ENCODE measurements at regions not wholly inside any gene's neighbourhood (a gene's known extent, or its start where the extent isn't known, plus 50 kb on each side); places are given as distances from the start of the nearest gene placed in this dataset.

- in situ Hi-C loops (cut with HindIII; ENCODE audit: low pct_unique_long_range_greater_than_20kb, low sequenced_read_pairs): no loop called here
- no peak for TF ChIP-seq JUND (IDR thresholded peaks at IDR 0.05; ENCODE audit: low read depth)
- no peak for DNase-seq (ENCODE audit: low read depth in 1 of 2, low spot score in 1 of 2)
Measured at GRCh38 chr1:58109646-58110200, 436.8 kb downstream of the OMA1 start.

- no peak for TF ChIP-seq JUND (IDR thresholded peaks at IDR 0.05; ENCODE audit: low read depth)
- no peak for DNase-seq (ENCODE audit: low read depth in 1 of 2, low spot score in 1 of 2)
- in situ Hi-C loops (cut with HindIII; ENCODE audit: low pct_unique_long_range_greater_than_20kb, low sequenced_read_pairs): no loop called here
Measured at GRCh38 chr1:58108783-58109182, 437.7 kb downstream of the OMA1 start.

- TF ChIP-seq JUND (IDR thresholded peaks at IDR 0.05; ENCODE audit: low read depth): no peak
- DNase-seq (ENCODE audit: low read depth in 1 of 2, low spot score in 1 of 2): no peak
- in situ Hi-C loops (cut with HindIII; ENCODE audit: low pct_unique_long_range_greater_than_20kb, low sequenced_read_pairs): no loop called here
Measured at GRCh38 chr1:58107943-58108342, 438.6 kb downstream of the OMA1 start.

- DNase-seq (ENCODE audit: low read depth in 1 of 2, low spot score in 1 of 2): no peak
- in situ Hi-C loops (cut with HindIII; ENCODE audit: low pct_unique_long_range_greater_than_20kb, low sequenced_read_pairs): no loop called here
Measured at GRCh38 chr1:58104960-58105359, 441.6 kb downstream of the OMA1 start.

GRCh38 chr1:58096714-58097113 lies 449.8 kb downstream of the OMA1 start:
- no peak for TF ChIP-seq JUND (IDR thresholded peaks at IDR 0.05; ENCODE audit: low read depth)
- DNase-seq (ENCODE audit: low read depth in 1 of 2, low spot score in 1 of 2): no peak
- in situ Hi-C loops (cut with HindIII; ENCODE audit: low pct_unique_long_range_greater_than_20kb, low sequenced_read_pairs): no loop called here

More at GRCh38 chr1:58104960-58105359, 441.6 kb downstream of the OMA1 start:
- no peak for TF ChIP-seq JUND (IDR thresholded peaks at IDR 0.05; ENCODE audit: low read depth)

GRCh38 chr1:58095183-58095582 lies 451.3 kb downstream of the OMA1 start:
- in situ Hi-C loops (cut with HindIII; ENCODE audit: low pct_unique_long_range_greater_than_20kb, low sequenced_read_pairs): no loop called here
- DNase-seq (ENCODE audit: low read depth in 1 of 2, low spot score in 1 of 2): no peak
- no peak for TF ChIP-seq JUND (IDR thresholded peaks at IDR 0.05; ENCODE audit: low read depth)

GRCh38 chr1:58094221-58094620 lies 452.3 kb downstream of the OMA1 start:
- in situ Hi-C loops (cut with HindIII; ENCODE audit: low pct_unique_long_range_greater_than_20kb, low sequenced_read_pairs): no loop called here

GRCh38 chr1:58090640-58091039 lies 455.9 kb downstream of the OMA1 start:
- no peak for DNase-seq (ENCODE audit: low read depth in 1 of 2, low spot score in 1 of 2)
- in situ Hi-C loops (cut with HindIII; ENCODE audit: low pct_unique_long_range_greater_than_20kb, low sequenced_read_pairs): no loop called here
- no peak for TF ChIP-seq JUND (IDR thresholded peaks at IDR 0.05; ENCODE audit: low read depth)

More at GRCh38 chr1:58094221-58094620, 452.3 kb downstream of the OMA1 start:
- DNase-seq (ENCODE audit: low read depth in 1 of 2, low spot score in 1 of 2): no peak
- no peak for TF ChIP-seq JUND (IDR thresholded peaks at IDR 0.05; ENCODE audit: low read depth)

GRCh38 chr1:58089898-58090534 lies 456.5 kb downstream of the OMA1 start:
- no peak for TF ChIP-seq JUND (IDR thresholded peaks at IDR 0.05; ENCODE audit: low read depth)

GRCh38 chr1:58084266-58084665 lies 462.3 kb downstream of the OMA1 start:
- in situ Hi-C loops (cut with HindIII; ENCODE audit: low pct_unique_long_range_greater_than_20kb, low sequenced_read_pairs): no loop called here
- no peak for TF ChIP-seq JUND (IDR thresholded peaks at IDR 0.05; ENCODE audit: low read depth)
- DNase-seq (ENCODE audit: low read depth in 1 of 2, low spot score in 1 of 2): no peak

More at GRCh38 chr1:58089898-58090534, 456.5 kb downstream of the OMA1 start:
- no peak for DNase-seq (ENCODE audit: low read depth in 1 of 2, low spot score in 1 of 2)
- in situ Hi-C loops (cut with HindIII; ENCODE audit: low pct_unique_long_range_greater_than_20kb, low sequenced_read_pairs): no loop called here

- in situ Hi-C loops (cut with HindIII; ENCODE audit: low pct_unique_long_range_greater_than_20kb, low sequenced_read_pairs): no loop called here
- no peak for TF ChIP-seq JUND (IDR thresholded peaks at IDR 0.05; ENCODE audit: low read depth)
- no peak for DNase-seq (ENCODE audit: low read depth in 1 of 2, low spot score in 1 of 2)
Measured at GRCh38 chr1:58082596-58082995, 463.9 kb downstream of the OMA1 start.

- in situ Hi-C loops (cut with HindIII; ENCODE audit: low pct_unique_long_range_greater_than_20kb, low sequenced_read_pairs): no loop called here
- no peak for TF ChIP-seq JUND (IDR thresholded peaks at IDR 0.05; ENCODE audit: low read depth)
- DNase-seq (ENCODE audit: low read depth in 1 of 2, low spot score in 1 of 2): no peak
Measured at GRCh38 chr1:58076258-58076657, 470.3 kb downstream of the OMA1 start.

GRCh38 chr1:58075188-58075578 lies 471.3 kb downstream of the OMA1 start:
- no peak for TF ChIP-seq JUND (IDR thresholded peaks at IDR 0.05; ENCODE audit: low read depth)
- in situ Hi-C loops (cut with HindIII; ENCODE audit: low pct_unique_long_range_greater_than_20kb, low sequenced_read_pairs): no loop called here
- no peak for DNase-seq (ENCODE audit: low read depth in 1 of 2, low spot score in 1 of 2)

GRCh38 chr1:58072450-58072849 lies 474.1 kb downstream of the OMA1 start:
- in situ Hi-C loops (cut with HindIII; ENCODE audit: low pct_unique_long_range_greater_than_20kb, low sequenced_read_pairs): no loop called here
- DNase-seq (ENCODE audit: low read depth in 1 of 2, low spot score in 1 of 2): no peak
- no peak for TF ChIP-seq JUND (IDR thresholded peaks at IDR 0.05; ENCODE audit: low read depth)
